Heart right ventricle (tissue), 16 donors: ENCODE measurements at regions not wholly inside any gene's neighbourhood (a gene's known extent, or its start where the extent isn't known, plus 50 kb on each side); places are given as distances from the start of the nearest gene placed in this dataset.

ENCODE experiments used
- ATAC-seq, 8 donors: fragments of 200-7000 bp; cut with Tn5 transposase; one replicate each; pipeline ENCODE4 v1.9.1; 2020; ENCODE audit warnings: mild to moderate bottlenecking in 8 of 8, moderate library complexity in 8 of 8, moderate number of reproducible peaks in 1 of 8
- DNase-seq, 2 donors: peaks; one replicate each; pipeline ENCODE4 v3.0.0-alpha.2; 2020
- H3K27ac ChIP-seq, 10 donors: fragments of 200-600 bp; sonication (generic) in 2 of 10; one replicate each; pipeline versions ENCODE4 v1.5.0 to v1.8.0; 2020 to 2022; ENCODE audit warnings: mild to moderate bottlenecking in 3 of 10
- H3K27me3 ChIP-seq, 7 donors: fragments of 200-600 bp; one replicate each; pipeline ENCODE4 v1.8.0; 2021 to 2022; ENCODE audit warnings: mild to moderate bottlenecking in 2 of 7
- H3K36me3 ChIP-seq, 9 donors: fragments of 200-600 bp; sonication (generic) in 1 of 9; one replicate each; pipeline versions ENCODE4 v1.5.0 to v1.8.0; 2020 to 2022; ENCODE audit warnings: mild to moderate bottlenecking in 2 of 9
- H3K4me1 ChIP-seq, 9 donors: fragments of 200-600 bp; sonication (generic) in 1 of 9; one replicate each; pipeline versions ENCODE4 v1.5.0 to v1.8.0; 2020 to 2022; ENCODE audit warnings: mild to moderate bottlenecking in 4 of 9
- H3K4me3 ChIP-seq, 10 donors: fragments of 200-600 bp; sonication (generic) in 2 of 10; one replicate each; pipeline versions ENCODE4 v1.5.0 to v1.8.0; 2020 to 2022; ENCODE audit warnings: mild to moderate bottlenecking in 7 of 10, moderate library complexity in 2 of 10
- H3K9me3 ChIP-seq, 11 donors: fragments of 200-600 bp in 10 of 11; sonication (generic) in 2 of 11; one replicate each; pipeline versions ENCODE4 v1.5.0 to v1.8.0; 2013 to 2022; ENCODE audit warnings: mild to moderate bottlenecking in 2 of 11, control low read depth in 1 of 11, moderate library complexity in 1 of 11
- WGBS, 2 donors: extraction: QIAGEN DNeasy Blood & Tissue Kit; methylation state at CpG; one replicate each; pipeline ENCODE4 v1.1.7; 2013; ENCODE audit warnings: inconsistent platforms in 1 of 2; 5-methylcytosine and 5-hydroxymethylcytosine counted together
- intact Hi-C, 10 donors: fragments of 100-400 bp; cut with DNase I; formaldehyde crosslinking; loops; one replicate each; pipeline versions ENCODE4 v1.11.1 to v1.14.2; 2022
- TF ChIP-seq, protein P1 (sequence below), 9 donors: fragments of 200-600 bp; sonication (generic) in 2 of 9; IDR thresholded peaks; one replicate each; pipeline versions ENCODE4 v1.5.0 to v1.8.0; 2021 to 2022; ENCODE audit warnings: antibody characterized with exemption in 9 of 9, mild to moderate bottlenecking in 5 of 9, moderate library complexity in 1 of 9
- donor health status: Arrhythmogenic right ventricular cardiomyopathy.
- donor health status: ischemic (EF 13 %, LVEDD 7.1; RV severe dilation, severe dysfunction).
- donor health status: healthy with polysubstance abuse.
- donor health status: DM: no; HTN: yes; CAD: no.
- donor health status: DM: no; HTN: no; CAD: no.
- donor health status: ischemic (EF 25% LVEDD 6.9; RV normal size, moderate dysfunction).
- donor health status: ischemic (EF 25% LVEDD 5.7; RV mildly dilated, moderate dysfunction).
- donor health status: healthy.
- donor health status: DM: yes; HTN: yes; CAD: no.
- donor health status: Ischemic cardiomyopathy.
- donor health status: ischemic (EF 35%, LVEDD 5.7; RV mildly dilated, moderate dysfunction).
- donor health status: nonischemic (EF 11% LVEDD 7.7; RV severe dilation, severe dysfunction).
- donor health status: DM: yes; HTN: yes; CAD: no.
- donor health status: PGD.
- donor health status: ischemic (EF 29% LVEDD 5.4; RV normal size, mild dysfunction).
- donor health status: nonischemic (EF 23%, LVEDD 6.1; RV moderate dilation, normal function).

GRCh38 chr1:112285746-112286145 lies 110.3 kb upstream of the CTTNBP2NL start:
- Histone ChIP-seq H3K36me3 (no peaks in the 10 kb centered on the region), H3K27me3 (peaks cover 0 to 9% (median 0%) of the 10 kb centered on the region in 7 donors), H3K9me3 (peaks cover 0 to 3% (median 0%) of the 10 kb centered on the region in 11 donors), H3K27ac (no peak overlapping the region), H3K4me3 (no peak overlapping the region), H3K4me1 (no peaks in the 10 kb centered on the region)
- no peak for ATAC-seq
- intact Hi-C loops = no loop called here
- DNase-seq = no peak
- 66 to 79% methylated on average over 3 of the region's 3 CpGs for WGBS, 2 donors
- TF ChIP-seq, protein P1, sequence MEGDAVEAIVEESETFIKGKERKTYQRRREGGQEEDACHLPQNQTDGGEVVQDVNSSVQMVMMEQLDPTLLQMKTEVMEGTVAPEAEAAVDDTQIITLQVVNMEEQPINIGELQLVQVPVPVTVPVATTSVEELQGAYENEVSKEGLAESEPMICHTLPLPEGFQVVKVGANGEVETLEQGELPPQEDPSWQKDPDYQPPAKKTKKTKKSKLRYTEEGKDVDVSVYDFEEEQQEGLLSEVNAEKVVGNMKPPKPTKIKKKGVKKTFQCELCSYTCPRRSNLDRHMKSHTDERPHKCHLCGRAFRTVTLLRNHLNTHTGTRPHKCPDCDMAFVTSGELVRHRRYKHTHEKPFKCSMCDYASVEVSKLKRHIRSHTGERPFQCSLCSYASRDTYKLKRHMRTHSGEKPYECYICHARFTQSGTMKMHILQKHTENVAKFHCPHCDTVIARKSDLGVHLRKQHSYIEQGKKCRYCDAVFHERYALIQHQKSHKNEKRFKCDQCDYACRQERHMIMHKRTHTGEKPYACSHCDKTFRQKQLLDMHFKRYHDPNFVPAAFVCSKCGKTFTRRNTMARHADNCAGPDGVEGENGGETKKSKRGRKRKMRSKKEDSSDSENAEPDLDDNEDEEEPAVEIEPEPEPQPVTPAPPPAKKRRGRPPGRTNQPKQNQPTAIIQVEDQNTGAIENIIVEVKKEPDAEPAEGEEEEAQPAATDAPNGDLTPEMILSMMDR (IDR thresholded peaks at IDR 0.05) = no peak

- Histone ChIP-seq H3K4me3 (no peak overlapping the region), H3K9me3 (peaks cover 0 to 27% (median 0%) of the 10 kb centered on the region in 11 donors), H3K27me3 (peaks cover 0 to 2% (median 0%) of the 10 kb centered on the region in 7 donors), H3K27ac (no peak overlapping the region), H3K36me3 (no peaks in the 10 kb centered on the region), H3K4me1 (no peaks in the 10 kb centered on the region)
- WGBS, 2 donors = 73 to 74% methylated on average over 5 of the region's 5 CpGs
- DNase-seq (no peak), ATAC-seq (no peak)
- TF ChIP-seq, protein P1 (IDR thresholded peaks at IDR 0.05) = no peak
- intact Hi-C loops = no loop called here
These were observed 99.1 kb upstream of the CTTNBP2NL start for GRCh38 chr1:112296908-112297307.

- 48 to 56% methylated on average over 3 of the region's 3 CpGs for WGBS, 2 donors
- TF ChIP-seq, protein P1 (IDR thresholded peaks at IDR 0.05) = no peak
- Histone ChIP-seq H3K27me3 (peaks cover 0 to 2% (median 0%) of the 10 kb centered on the region in 7 donors), H3K4me3 (no peak overlapping the region), H3K36me3 (no peaks in the 10 kb centered on the region), H3K9me3 (peaks cover 0 to 27% (median 0%) of the 10 kb centered on the region in 11 donors), H3K27ac (no peak overlapping the region), H3K4me1 (no peaks in the 10 kb centered on the region)
- ATAC-seq (no peak), DNase-seq (no peak)
- intact Hi-C loops = no loop called here
These were observed 98.5 kb upstream of the CTTNBP2NL start for GRCh38 chr1:112297536-112297935.

- Histone ChIP-seq H3K27ac (no peak overlapping the region), H3K9me3 (peaks cover 0 to 27% (median 0%) of the 10 kb centered on the region in 11 donors), H3K36me3 (no peaks in the 10 kb centered on the region), H3K27me3 (peaks cover 0 to 2% (median 0%) of the 10 kb centered on the region in 7 donors), H3K4me3 (no peak overlapping the region), H3K4me1 (no peaks in the 10 kb centered on the region)
- TF ChIP-seq, protein P1 (IDR thresholded peaks at IDR 0.05) = peak in 8 of 9 donors; percentile 8 to 54 (median 36)
- no peak for ATAC-seq
- DNase-seq = no peak
- intact Hi-C loops = no loop called here
- WGBS, 2 donors = 24 to 37% methylated on average over 1 of the region's 1 CpG
These were observed 97.5 kb upstream of the CTTNBP2NL start for GRCh38 chr1:112298558-112298957.
